ENCODE measurements at regions not wholly inside any gene's neighbourhood (a gene's known extent, or its start where the extent isn't known, plus 50 kb on each side); places are given as distances from the start of the nearest gene placed in this dataset.

DNA sequence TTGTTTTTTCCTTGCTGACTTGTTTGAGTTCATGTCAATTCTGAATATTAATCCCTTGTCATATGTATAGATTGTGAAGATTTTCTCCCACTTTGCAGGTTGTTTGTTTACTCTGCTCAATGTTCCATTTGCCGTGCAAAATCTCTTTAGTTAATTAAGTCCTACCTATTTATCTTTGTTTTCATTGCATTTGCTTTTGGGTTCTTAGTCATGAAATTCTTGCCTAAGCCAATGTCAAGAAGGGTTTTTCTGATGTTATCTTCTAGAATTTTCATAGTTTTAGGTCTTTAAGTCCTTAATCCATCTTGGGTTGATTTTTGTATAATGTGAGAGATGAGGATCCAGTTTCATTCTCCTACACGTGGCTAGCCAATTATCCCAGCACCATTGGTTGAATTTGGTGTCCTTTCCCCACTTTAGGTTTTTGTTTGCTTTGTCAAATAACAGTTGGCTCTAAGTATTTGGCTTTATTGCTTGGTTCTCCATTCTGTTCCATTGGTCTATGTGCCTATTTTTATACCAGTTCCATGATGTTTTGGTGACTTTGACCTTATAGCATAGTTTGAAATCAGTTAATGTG is 163.1 kb upstream of the PGR start:
- H3K4me2 ChIP-seq (ENCODE audit: low read length), result no peak overlapping the region
- H3K9me2 ChIP-seq (ENCODE audit: insufficient read depth, low read length), result no peaks in the 10 kb centered on the region
- no peaks in the 10 kb centered on the region for H3F3A ChIP-seq (ENCODE audit: insufficient read depth, low read length, poor library complexity, severe bottlenecking)
- no peaks in the 10 kb centered on the region for H3K79me2 ChIP-seq (replicated peaks; ENCODE audit: insufficient read depth, low read length)
- no peak for TF ChIP-seq MXI1 (conservative IDR thresholded peaks at IDR 0.05; ENCODE audit: poor library complexity, severe bottlenecking)
- no peak overlapping the region for H3K4me3 ChIP-seq (ENCODE audit: low read length)
- no peaks in the 10 kb centered on the region for H3K9me3 ChIP-seq (ENCODE audit: low read length)
- no peaks in the 10 kb centered on the region for H4K20me1 ChIP-seq (ENCODE audit: insufficient read depth)
- H3K27ac ChIP-seq (ENCODE audit: low read length), result no peak overlapping the region
- H3K27me3 ChIP-seq (ENCODE audit: insufficient read depth, low read depth, low read length), result no peaks in the 10 kb centered on the region
- no peak overlapping the region for H2AFZ ChIP-seq (ENCODE audit: low read depth, low read length)
- H3K9ac ChIP-seq (ENCODE audit: low read length), result no peak overlapping the region
- no peaks in the 10 kb centered on the region for H3K36me3 ChIP-seq (ENCODE audit: insufficient read depth, low read length)

DNA sequence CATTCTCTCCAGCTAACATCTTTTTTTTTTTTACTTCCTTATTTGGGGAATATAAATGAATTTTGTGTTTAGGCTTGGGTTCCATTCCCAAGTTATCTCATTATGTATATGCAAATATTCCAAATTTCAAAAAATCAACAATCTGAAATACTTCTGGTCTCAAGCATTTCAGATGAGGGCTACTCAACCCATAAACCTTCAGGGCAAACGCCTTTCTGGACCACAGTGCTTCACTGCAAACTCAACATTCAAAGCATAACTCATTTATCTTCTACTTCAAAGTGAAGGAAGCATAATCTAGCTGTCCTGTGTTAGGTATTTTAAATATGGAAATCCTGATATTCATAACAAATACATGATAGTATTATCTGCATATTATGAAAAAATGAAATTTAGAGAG is 161.7 kb upstream of the PGR start:
- Histone ChIP-seq H3K36me3 (ENCODE audit: insufficient read depth, low read length) (no peaks in the 10 kb centered on the region), H3K27ac (ENCODE audit: low read length) (no peak overlapping the region)

DNA sequence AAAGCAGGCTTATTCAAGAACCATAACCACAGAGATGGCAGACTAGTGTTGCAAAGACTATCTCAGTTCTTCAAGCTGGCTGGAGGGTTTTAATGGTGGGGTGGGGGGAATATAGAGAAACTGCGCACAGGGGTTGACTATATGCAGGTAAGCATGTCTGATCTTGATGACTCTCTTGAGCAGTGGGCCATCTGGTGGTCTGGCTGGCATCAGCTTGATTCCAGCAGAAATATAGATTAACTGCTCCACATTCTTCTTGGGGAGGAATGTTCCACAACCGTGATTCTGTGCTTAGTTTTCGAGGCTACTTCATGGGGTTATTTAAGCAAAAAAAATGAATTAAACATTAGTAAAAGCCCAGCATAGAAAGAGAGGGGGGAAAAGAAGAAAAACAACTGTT is 158.8 kb upstream of the PGR start:
- Histone ChIP-seq H3F3A (ENCODE audit: insufficient read depth, low read length, poor library complexity, severe bottlenecking) (no peaks in the 10 kb centered on the region), H3K4me2 (ENCODE audit: low read length) (no peak overlapping the region), H3K79me2 (replicated peaks; ENCODE audit: insufficient read depth, low read length) (no peaks in the 10 kb centered on the region), H3K9me3 (ENCODE audit: low read length) (no peaks in the 10 kb centered on the region), H2AFZ (ENCODE audit: low read depth, low read length) (no peak overlapping the region), H3K36me3 (ENCODE audit: insufficient read depth, low read length) (no peaks in the 10 kb centered on the region), H3K4me3 (ENCODE audit: low read length) (no peak overlapping the region), H4K20me1 (ENCODE audit: insufficient read depth) (no peaks in the 10 kb centered on the region), H3K9me2 (ENCODE audit: insufficient read depth, low read length) (no peaks in the 10 kb centered on the region), H3K27me3 (ENCODE audit: insufficient read depth, low read depth, low read length) (no peaks in the 10 kb centered on the region), H3K27ac (ENCODE audit: low read length) (no peak overlapping the region), H3K9ac (ENCODE audit: low read length) (no peak overlapping the region)
- TF ChIP-seq EZH2 (IDR thresholded peaks at IDR 0.05; ENCODE audit: borderline replicate concordance, insufficient read depth, low read length, poor library complexity, severe bottlenecking), result no peak
- TF ChIP-seq RAD21 (conservative IDR thresholded peaks at IDR 0.05), result no peak
- TF ChIP-seq EP300 (conservative IDR thresholded peaks at IDR 0.05; ENCODE audit: poor library complexity, severe bottlenecking), result no peak
- no peak for TF ChIP-seq SMC3 (conservative IDR thresholded peaks at IDR 0.05; ENCODE audit: poor library complexity)
- TF ChIP-seq TAF1 (IDR thresholded peaks at IDR 0.05; ENCODE audit: low read depth), result no peak
- TF ChIP-seq, protein P1, sequence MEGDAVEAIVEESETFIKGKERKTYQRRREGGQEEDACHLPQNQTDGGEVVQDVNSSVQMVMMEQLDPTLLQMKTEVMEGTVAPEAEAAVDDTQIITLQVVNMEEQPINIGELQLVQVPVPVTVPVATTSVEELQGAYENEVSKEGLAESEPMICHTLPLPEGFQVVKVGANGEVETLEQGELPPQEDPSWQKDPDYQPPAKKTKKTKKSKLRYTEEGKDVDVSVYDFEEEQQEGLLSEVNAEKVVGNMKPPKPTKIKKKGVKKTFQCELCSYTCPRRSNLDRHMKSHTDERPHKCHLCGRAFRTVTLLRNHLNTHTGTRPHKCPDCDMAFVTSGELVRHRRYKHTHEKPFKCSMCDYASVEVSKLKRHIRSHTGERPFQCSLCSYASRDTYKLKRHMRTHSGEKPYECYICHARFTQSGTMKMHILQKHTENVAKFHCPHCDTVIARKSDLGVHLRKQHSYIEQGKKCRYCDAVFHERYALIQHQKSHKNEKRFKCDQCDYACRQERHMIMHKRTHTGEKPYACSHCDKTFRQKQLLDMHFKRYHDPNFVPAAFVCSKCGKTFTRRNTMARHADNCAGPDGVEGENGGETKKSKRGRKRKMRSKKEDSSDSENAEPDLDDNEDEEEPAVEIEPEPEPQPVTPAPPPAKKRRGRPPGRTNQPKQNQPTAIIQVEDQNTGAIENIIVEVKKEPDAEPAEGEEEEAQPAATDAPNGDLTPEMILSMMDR (IDR thresholded peaks at IDR 0.05; ENCODE audit: poor library complexity, severe bottlenecking), result no peak
- no peak for TF ChIP-seq POLR2AphosphoS5 (IDR thresholded peaks at IDR 0.05)

More for the DNA sequence above, 161.7 kb upstream of the PGR start:
- Histone ChIP-seq H3K9me2 (ENCODE audit: insufficient read depth, low read length) (no peaks in the 10 kb centered on the region), H3F3A (ENCODE audit: insufficient read depth, low read length, poor library complexity, severe bottlenecking) (no peaks in the 10 kb centered on the region), H3K27me3 (ENCODE audit: insufficient read depth, low read depth, low read length) (no peaks in the 10 kb centered on the region), H3K4me2 (ENCODE audit: low read length) (no peak overlapping the region), H2AFZ (ENCODE audit: low read depth, low read length) (no peak overlapping the region), H3K9me3 (ENCODE audit: low read length) (no peaks in the 10 kb centered on the region), H3K9ac (ENCODE audit: low read length) (no peak overlapping the region), H4K20me1 (ENCODE audit: insufficient read depth) (no peaks in the 10 kb centered on the region), H3K4me3 (ENCODE audit: low read length) (no peak overlapping the region), H3K79me2 (replicated peaks; ENCODE audit: insufficient read depth, low read length) (no peaks in the 10 kb centered on the region)
- no peak for TF ChIP-seq SMC3 (conservative IDR thresholded peaks at IDR 0.05; ENCODE audit: poor library complexity)
- TF ChIP-seq, protein P1 (IDR thresholded peaks at IDR 0.05; ENCODE audit: poor library complexity, severe bottlenecking), result no peak

All from neural cell (in vitro differentiated cells).